Skin of body (tissue), 1 donor: ENCODE measurements at regions not wholly inside any gene's neighbourhood (a gene's known extent, or its start where the extent isn't known, plus 50 kb on each side); places are given as distances from the start of the nearest gene placed in this dataset.

Experiments used
- DNase-seq: peaks from one replicate; lab custom pipeline; 2025; lab: John Stamatoyannopoulos, UW

- no peak for DNase-seq
Measured at GRCh38 chr7:96484845-96485244, 162.9 kb upstream of the SLC25A13 start.

DNA sequence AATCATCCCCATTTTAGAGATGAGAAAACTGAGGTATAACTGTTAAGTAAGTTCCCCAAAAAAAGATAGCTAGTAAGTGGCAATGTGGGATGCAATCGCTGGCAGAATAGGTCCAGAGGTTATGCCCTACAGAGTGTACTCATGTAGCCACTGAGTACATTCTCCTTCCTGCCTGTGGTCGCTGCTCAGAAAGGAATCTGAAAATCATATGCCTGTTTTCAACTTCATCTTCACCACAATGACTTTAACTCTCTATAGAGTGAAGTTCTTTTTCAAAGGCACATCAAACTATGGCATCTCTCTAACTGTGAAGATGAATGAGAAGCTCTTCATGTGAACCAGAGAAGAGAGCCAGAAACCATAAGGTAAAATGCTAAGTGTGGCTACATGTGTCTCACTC, 162.2 kb upstream of the SLC25A13 start:
- DNase-seq, result no peak

DNA sequence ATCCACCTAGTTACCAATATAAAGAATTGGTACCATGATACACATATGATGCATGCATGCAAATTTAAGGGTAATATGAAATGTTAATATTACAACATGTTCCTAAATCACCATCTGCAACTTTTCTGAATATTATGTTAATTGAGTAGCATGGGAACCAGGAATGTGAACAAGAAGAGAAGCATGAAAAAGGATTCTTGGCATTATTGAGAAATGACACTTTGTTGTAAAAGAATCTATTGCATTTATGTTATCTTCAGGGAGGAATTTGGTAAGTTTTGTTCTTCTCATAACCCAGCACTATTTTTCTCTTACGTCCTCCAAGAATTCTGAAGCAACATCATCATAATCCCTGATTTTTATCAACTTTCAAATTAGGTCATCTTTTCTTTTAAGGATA, 159.9 kb upstream of the SLC25A13 start:
- DNase-seq, result no peak

GRCh38 chr7:96479015-96479645, 157.2 kb upstream of the SLC25A13 start:
- DNase-seq, result no peak

- DNase-seq, result no peak
Measured at GRCh38 chr7:96471606-96472005, 149.7 kb upstream of the SLC25A13 start.

DNA sequence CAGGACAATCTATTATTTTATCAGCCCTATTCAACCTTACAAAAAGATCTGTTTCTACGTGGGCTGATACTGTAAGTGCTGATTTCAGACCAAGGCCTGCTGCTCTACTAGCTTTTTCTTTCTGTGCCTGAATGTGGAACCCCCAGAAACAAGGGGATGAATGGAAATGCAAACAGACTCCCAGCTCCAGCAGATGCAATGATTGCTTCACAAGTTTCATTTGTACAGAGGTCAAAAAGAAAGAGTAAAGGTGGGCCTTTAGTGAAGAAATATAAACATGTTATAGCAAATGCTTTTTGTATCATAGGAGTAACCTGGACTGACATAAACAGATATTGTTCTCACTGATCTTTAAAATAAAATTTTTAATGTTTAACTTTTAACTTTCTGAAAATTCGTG, 130.2 kb upstream of the SLC25A13 start:
- no peak for DNase-seq

DNA sequence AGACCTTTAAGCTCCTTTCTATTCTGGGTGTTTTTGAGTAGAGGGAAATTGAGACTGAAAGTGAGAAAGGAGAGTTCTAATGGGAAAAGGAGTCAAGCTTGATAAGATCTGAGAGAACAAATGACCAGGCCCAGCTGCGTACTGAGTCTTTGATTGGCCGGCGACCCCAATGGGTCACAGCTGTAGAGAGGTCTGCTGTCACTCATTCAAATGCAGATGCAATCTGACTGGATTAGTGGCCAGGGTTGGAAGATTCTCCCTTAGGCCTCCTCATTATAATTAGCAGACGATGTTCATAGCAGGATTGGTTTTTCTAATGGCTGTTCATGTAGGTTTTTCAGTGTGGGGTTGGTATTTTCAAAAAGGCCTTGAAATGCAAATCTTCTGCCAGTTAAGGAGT, 127.2 kb upstream of the SLC25A13 start:
- no peak for DNase-seq

GRCh38 chr7:96447109-96447645, 125.3 kb upstream of the SLC25A13 start:
- DNase-seq, result no peak

DNA sequence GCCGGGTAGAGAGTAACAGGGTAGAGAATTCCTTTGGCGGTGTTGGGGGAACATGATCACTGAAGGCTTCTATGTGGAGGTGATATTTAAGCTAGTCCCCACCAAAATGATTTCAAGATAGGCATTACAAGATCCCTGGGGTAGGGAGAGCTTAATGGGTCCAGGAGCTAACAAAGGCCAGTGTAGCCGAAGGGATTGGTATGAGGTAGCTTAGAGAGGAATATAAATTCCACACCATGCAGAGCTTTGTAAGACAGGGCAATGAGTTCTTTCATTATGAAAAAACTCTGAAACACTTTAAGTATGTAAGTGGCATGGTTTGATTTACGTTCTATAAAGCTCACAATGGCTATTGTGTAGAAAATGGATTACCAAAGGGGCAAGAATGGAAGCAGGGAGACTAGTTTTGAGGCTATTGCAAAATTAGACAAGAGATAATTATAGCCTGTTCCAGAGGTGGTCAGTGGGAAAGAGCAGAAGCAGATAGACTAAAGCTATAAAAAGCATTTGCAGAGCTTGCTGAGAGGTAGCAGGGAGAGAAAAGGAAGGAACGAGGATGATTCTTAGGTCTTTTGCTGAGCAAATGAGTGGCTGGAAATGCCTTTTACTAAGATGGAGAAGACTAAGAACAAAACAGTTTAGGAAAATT, 119.7 kb upstream of the SLC25A13 start:
- no peak for DNase-seq

GRCh38 chr7:96440328-96440727, 118.4 kb upstream of the SLC25A13 start:
- no peak for DNase-seq

- no peak for DNase-seq
Measured at GRCh38 chr7:96436880-96437279, 115.0 kb upstream of the SLC25A13 start.

DNA sequence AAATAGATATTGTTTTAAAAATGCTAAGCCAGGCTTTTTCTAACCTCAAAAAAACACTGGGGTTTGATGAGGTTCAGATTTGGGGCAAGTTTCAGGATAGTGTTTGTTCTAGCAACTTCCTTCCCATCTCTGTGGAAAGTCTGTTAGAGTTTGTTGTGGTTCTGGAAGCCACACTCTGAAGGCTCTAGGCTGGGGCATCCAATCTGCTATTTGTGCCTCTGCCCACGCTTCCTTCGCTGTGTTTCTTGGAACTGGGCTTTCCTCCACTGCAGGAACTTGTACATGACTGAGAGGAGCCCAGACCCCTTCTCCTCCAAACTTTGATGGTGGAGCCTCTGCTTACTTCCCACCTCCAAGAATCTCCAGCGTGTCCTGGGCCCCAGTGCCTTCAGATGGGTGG, 108.5 kb upstream of the SLC25A13 start:
- DNase-seq, result no peak

GRCh38 chr7:96427143-96427542, 105.2 kb upstream of the SLC25A13 start:
- no peak for DNase-seq

GRCh38 chr7:96426685-96427084, 104.8 kb upstream of the SLC25A13 start:
- DNase-seq, result no peak

DNA sequence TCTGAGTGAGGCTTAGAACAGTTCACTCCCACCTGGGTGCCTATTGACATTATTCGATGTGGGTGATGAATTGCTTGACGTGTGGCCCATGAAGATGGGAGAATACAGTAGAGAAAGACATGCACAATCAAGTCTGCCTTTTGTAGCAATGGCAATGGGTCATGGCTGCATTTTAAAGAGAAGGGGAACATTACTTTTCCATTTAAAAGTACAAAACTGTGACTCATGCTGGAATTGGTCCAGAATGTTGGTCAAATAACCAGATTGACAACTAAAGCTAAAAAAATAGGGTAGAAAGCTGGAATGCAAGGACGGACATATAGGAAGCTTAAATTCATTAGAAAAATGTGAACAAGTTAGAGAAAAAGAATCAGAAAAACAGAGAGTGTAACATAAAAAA, 104.1 kb upstream of the SLC25A13 start:
- no peak for DNase-seq

DNA sequence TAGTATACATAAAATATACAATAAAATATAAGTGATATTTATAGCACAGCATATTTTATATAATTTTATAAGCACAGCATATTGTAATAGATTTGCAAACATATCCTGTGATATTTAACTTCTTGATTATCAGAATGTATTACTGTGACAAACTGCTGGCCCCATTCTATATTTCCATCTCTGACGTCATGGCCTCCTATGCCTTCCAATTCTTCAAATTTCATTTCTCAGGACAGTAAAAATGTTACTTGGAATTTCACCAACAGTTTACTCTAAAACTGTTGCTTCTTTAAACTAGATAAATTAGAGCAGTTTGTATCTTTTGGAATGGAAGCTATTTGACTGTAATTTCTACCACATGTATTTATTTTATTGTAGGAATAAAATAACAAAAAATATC, 102.5 kb upstream of the SLC25A13 start:
- peak; percentile 11 for DNase-seq

- DNase-seq, result no peak
Measured at GRCh38 chr7:96422388-96422787, 100.5 kb upstream of the SLC25A13 start.

DNA sequence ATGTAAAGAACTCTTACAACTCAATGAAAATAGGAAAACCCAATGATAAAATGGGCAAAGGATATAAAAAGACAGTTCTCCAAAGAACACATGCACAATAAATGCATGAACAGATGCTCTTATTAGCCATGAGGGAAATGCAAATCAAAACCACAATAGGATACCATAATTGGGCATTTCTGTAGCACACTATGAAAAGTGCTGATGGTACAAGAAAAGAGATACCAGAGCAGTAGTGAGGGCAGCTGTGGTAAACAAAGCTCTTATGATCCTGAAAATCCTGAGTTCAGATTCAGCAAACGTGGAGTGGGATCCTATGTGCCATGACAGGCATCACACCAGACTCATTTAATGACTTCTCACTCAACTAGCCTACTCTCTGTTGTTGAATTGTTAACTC, 96.7 kb upstream of the SLC25A13 start:
- DNase-seq, result no peak

GRCh38 chr7:96417784-96418183, 95.9 kb upstream of the SLC25A13 start:
- no peak for DNase-seq

- DNase-seq, result peak; percentile 26
Measured at GRCh38 chr7:96416599-96416998, 94.7 kb upstream of the SLC25A13 start.

- no peak for DNase-seq
Measured at GRCh38 chr7:96416116-96416515, 94.2 kb upstream of the SLC25A13 start.

DNA sequence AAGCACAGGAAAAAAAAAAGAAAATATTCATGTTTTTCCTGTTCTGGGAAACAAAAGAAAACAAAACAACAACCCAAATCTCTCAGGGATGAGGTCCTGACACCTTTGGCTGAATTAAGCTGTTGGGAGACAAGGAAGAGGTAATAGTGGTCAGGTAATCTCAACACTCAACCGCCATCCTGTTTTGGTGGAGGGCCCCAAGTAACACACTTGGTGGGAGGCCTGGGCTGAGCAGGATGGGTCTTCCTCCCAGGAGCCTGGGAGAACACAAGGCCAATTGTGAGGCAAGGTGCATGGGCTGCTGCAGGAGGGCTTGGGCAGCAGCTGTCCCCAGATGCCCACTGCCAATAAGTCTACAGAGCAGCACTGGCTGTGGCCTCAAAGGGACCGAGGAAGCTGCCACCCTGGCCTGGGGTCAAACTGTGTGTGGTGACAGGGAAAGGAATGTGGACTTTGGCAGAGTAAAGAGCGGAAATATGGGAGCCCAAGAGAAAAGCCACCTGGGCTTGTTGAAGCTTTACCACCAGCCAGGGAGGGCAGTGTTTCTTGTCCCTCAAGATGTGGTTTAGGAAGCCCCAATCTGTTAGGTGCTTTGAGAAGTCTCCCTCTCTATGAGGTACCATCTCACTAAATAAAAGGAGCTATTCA, 93.5 kb upstream of the SLC25A13 start:
- no peak for DNase-seq

DNA sequence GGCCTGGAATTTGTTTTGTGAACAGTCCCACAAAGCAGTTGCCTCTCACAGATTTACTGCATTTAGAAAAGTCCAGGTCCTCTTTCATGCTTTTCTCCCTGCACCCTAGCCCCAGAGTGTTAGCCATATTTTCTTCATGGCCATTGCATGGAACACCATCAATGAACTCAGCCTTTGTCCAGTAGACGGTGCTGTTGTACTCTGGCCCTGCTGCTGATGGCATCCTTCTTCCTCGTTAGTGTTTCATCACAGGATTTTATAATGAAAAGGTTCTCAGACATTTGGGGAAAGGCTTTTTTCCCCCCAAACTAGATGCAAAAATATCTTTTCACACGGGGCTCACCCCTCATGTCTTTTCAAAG, 93.0 kb upstream of the SLC25A13 start:
- no peak for DNase-seq
